ENCODE measurements at regions not wholly inside any gene's neighbourhood (a gene's known extent, or its start where the extent isn't known, plus 50 kb on each side); places are given as distances from the start of the nearest gene placed in this dataset.

DNA sequence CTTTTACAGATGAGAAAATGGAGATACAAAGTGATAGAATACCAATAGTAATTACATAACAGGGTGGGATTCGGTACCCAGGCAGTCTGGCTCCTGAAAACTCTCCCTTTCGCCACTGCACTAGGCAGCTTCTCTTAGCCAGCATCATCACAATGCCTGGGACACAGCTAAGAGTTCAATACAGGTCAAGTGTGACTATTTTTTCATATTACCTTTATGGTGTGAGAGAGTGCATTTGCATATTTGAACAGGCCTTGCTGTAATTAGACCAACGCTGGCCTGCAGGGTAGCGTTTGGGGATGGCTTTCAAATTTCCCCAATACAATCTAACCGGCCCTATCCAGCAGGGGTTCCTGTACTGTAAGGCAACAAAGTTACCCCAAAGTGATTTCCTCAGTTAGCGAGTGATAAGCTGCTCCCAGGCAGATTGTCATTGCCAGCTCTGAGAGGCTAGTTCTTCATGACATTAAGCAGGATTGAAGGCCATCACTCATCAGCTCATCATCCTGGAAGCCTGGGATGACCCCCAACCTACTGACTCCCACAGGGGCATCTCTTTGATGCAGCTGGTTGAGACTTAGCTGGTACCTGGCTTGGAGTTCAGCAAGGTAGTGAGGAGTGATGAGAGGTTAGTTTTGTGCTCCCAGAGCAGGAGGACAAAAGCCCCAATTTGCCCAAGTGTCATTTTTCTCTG, 836.8 kb upstream of the LCORL start:
- DNase-seq (ENCODE audit: low spot score): no peak

DNA sequence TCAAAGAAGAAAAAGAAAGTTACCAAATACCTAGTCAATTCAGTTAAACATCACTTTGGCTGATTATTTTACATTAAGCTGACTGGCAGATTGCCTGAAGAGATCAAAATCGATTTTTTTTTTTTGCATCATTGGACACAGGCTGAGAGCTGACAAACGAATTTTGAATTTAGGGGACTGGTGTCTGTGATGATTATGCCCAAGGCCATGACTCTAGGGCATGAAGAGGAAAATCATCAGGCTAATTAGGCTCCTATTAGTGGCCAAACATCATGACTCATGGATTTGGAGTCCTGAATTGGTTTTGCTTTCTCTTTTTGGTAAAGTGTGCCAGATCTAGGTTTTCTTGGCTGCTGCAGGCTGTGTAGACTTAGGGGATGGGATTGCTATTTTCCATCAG, 829.3 kb upstream of the LCORL start:
- DNase-seq (ENCODE audit: low spot score): no peak

DNA sequence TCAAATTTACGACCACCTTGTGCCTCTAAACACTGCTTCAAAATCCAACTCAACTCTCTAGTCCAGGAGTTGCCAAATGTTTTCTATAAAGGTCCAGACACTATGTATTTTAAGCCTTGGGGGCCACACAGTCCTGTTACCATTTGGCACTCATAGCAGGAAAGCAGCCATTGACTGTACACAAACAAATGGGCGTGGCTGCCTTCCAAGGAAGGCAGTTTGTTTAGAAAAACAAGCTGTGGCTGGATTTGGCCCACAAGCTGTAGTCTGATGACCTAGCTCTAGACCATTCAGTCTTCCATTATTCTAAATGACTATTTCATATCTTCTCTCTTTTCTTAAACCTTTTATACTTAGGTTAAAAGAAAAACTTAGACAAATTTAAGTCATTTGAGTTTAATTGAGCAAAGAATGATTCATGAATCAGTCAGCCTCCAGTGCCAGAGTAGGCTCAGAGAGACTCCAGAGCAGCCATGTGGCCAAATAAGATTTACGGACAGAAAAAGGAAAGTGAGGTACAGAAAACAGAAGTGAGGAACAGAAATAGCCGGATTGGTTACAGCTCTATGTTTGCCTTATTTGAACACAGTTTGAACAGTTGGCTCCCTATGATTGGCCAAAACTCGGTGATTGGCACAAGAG, 825.8 kb upstream of the LCORL start:
- no peak for DNase-seq (ENCODE audit: low spot score)

- no peak for DNase-seq (ENCODE audit: low spot score)
These were observed 824.8 kb upstream of the LCORL start for GRCh38 chr4:18846313-18846712.

DNA sequence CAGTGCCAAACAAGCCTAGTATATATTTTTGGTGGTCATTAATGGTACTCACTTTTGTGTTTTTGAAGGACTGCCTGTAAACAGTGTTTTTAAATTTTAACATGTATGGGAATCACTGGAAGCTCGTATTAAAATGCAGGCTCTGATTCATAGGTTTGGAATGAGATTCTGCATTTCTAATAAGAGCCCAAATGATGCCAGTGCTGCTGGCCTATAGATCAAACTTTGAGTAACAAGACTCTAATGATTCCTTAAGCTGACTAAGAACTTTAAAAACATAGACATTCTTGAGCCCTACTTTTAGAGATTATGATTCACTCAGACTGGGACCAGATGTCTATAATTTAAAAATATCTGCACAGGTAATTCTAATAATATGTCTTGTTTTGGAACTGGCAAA, 823.2 kb upstream of the LCORL start:
- no peak for DNase-seq (ENCODE audit: low spot score)

- DNase-seq (ENCODE audit: low spot score): no peak
These were observed 820.9 kb upstream of the LCORL start for GRCh38 chr4:18842431-18842830.

DNA sequence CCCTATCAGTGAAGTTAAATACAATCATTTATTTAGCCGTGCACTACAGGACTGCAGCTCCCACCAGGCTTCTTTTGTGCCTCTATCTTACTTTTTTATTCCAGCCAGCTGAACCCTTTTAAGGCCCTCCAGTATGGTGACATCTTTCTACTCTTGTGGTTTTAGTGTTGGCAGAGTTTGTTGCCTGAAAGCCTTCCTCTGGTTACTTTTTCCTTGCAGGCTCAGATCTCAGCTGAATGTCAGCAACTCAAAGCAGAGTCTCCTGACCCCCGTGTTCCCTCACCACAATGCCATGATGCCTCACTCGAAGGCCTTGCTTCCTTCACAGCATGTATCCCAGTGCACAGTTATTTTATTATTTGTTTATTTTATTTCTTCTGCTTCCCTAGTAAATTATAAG, 818.9 kb upstream of the LCORL start:
- no peak for DNase-seq (ENCODE audit: low spot score)

DNA sequence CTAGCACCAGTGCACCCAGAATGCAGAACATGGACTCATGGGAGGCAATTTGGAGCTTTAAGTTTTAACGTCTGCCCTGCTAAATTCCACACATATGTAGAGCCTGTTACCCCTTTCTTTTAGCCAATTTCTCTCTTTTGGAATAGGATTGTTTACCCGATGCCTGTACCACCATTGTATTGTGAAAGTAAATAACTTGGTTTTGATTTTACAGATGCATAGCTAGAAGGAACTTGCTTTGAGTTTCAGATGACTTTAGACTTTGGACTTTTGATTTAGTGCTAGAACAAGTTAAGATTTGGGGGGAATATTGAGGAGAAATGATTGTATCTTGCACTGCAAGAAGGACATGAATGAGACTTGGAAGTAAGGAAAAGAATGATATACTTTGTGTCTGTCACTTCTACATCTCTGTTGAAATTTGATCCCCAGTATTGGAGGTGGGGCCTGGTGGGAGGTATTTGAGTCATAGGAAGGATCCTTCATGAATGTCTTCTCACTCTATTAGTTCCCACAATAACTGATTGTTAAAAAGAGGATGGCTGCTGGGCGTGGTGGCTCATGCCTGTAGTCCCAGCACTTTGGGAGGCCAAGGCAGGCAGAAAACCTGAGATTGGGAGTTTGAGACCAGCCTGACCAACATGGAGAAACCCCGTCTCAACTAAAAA, 794.8 kb upstream of the LCORL start:
- no peak for DNase-seq (ENCODE audit: low spot score)

DNA sequence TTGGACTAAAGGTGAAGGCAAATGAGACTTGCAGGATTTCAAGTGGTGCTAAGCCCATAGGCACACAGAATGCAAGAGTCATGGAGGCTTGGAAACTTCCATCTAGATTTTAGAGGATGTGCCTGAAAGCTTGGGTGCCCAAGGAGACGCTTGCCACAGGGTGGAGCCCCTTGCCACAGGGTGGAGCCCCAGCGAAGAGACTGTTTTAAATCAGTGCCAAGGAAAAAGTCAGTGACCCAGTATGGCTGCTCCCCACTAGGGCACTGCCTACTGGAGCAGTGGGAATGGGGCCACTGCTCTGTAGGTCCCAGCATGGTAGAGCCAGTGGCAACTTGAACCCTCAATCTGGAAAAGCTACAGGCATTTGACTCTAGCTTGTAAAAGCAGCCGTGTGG, 794.2 kb upstream of the LCORL start:
- no peak for DNase-seq (ENCODE audit: low spot score)

DNA sequence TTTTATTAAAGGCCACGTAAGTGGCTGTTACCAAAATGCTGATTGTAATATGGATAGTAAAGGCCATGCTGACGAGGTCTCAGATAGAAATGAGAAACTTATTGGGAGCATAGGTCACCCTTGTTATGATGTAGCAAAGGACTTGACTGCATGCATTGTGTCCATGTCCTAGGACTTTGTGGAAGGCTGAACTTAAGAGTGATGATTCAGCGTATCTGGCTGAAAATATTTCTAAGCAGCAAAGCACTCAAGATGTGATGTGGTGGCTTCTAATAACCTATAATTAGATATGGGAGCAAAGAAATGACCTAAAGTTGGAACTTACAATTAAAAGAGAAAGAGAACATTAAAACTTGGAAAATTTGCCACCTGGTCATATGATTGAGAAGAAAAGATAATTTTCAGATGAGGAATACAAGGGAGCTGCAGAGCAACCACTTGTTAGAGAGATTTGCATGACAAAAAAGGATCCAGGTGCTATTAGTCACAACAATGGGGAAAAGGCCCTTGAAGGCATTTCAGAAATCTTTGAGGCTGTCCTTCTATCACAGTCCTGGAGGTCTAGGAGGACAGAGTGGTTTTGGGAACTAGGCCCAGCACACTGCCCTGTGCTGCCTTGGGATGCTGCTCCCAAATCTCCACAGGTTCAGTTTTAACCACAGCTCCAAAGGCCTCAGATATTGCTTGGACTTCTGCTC, 793.7 kb upstream of the LCORL start:
- DNase-seq (ENCODE audit: low spot score): no peak

GRCh38 chr4:18813771-18814170, 792.2 kb upstream of the LCORL start:
- DNase-seq (ENCODE audit: low spot score): no peak

- DNase-seq (ENCODE audit: low spot score): no peak
These were observed 791.5 kb upstream of the LCORL start for GRCh38 chr4:18813055-18813454.

GRCh38 chr4:18803781-18804180, 782.2 kb upstream of the LCORL start:
- no peak for DNase-seq (ENCODE audit: low spot score)

DNA sequence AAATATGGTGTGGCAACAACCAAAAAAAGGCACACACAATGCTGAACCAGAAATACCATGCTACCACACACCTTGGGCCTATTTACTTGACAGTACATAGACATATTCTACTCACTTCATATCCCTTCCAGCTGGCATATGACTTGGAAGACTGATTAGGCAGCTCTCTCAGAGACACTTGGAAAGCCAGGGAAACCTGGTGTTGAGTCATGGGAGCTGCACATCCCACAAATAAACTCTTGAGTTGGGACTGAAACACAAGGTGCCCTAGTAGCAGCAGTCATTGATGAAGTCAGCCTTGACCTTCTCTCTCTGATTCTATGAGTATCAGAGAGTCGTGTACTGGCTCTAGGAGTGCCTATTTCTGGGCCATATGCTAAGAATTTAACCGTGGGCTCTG, 776.6 kb upstream of the LCORL start:
- DNase-seq (ENCODE audit: low spot score): no peak

DNA sequence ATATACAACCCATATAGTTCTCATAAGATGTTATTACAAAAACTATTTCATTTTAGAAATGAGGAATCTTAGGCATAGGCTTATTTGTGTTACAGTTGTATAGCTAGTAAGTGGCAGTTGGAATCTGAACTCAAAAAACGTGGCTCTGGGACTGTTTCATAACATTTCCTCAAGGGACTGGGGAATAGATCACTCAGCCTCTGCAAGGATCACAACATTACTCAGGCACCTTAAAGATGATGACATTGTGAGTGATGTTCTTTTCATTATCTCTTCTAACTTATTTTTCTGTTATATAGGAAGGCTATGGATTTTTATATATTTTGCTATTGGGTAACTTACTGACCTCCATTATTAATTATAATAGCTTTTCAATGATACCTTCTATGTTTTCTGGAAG, 774.2 kb upstream of the LCORL start:
- no peak for DNase-seq (ENCODE audit: low spot score)

DNA sequence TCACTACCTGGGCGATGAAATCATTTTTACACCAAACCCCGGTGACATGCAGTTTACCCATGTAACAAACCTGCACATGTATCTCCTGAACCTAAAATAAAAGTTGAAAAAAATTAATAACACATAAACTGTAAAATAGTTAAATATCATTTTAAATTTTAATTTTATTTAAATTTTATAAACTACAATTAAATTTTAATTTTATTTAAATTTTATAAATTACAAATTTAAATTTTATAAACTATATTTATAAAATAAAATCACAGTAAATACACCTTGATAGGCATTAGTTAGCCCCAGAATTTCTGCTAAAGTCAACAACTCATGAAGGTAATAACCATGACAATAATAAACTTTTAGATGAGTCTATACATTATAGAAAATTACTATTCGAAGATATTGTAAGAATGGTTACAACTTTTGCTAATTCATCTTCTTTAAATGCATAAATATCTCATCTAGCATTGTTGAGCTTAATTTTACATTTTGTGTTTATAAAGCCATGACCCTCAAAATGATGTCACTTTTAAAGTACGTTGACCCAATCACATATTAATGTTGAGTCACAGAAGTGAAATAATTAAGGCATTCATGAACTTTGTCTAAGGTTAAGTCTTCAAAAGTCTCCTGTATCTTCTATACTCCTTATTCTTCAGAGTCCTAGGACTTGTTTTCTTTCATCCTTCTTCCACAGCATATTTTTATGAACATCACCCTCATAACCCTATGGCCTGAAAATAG, 755.8 kb upstream of the LCORL start:
- DNase-seq (ENCODE audit: low spot score): no peak

- DNase-seq (ENCODE audit: low spot score): no peak
These were observed 746.4 kb upstream of the LCORL start for GRCh38 chr4:18767921-18768320.

DNA sequence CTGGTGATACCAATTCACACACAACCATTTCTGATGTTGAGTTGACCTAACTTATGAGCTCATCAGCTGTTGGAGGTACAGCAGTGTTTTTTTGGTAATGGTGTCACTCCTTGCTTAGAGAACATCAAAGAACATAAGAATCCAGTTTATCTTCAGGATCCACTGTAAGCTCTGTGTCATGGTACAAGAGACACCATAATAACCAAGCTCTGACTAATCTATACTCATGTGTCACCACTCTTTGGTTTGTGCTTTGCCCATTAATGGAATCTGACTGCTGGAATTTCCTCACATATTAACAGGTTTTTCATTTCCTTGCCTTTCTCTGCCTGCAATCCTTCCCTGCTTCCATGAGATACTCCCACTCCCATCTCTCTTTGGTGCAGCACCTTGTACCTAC, 735.1 kb upstream of the LCORL start:
- DNase-seq (ENCODE audit: low spot score): no peak

DNA sequence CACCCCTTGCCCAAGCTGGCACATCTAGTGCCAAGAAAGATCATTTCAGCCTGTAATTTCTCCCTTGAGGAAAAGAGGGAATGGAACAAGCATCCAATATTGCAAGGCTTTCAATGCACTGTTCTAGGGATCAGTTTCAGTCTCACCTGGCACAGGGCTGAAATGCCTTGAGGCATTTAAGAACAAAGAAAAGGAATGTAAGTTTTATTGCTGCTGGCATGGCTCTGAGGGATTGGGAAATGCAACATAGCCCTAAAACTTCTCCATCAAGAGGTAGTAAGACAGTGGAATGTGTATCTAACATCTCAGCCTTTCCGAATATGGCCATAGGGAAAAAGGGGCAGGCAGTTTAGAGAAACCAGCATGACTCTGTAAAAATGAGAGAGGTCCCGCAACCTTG, 732.6 kb upstream of the LCORL start:
- no peak for DNase-seq (ENCODE audit: low spot score)

DNA sequence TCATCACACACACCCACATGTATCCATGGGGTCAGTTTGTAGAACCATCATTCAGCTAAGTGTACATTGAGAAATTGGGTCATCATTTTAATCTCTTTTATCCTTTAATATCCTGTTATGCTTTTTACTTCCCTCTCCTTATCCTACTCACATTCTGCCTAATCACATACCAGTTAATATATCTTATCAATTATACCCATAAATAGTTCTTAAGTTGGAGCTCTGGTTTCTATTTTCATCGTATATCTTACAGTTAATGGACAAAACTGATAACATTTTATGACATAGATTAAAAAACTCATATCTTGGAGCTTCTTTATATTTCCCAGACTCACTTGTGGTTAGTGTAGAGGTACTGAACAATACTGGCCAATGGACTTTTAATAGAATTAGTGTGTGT, 729.5 kb upstream of the LCORL start:
- no peak for DNase-seq (ENCODE audit: low spot score)

- DNase-seq (ENCODE audit: low spot score): no peak
These were observed 727.8 kb upstream of the LCORL start for GRCh38 chr4:18749391-18749790.

GRCh38 chr4:18736551-18736950, 715.0 kb upstream of the LCORL start:
- DNase-seq (ENCODE audit: low spot score): no peak
